NCI-H510A (cell line): ENCODE measurements at regions not wholly inside any gene's neighbourhood (a gene's known extent, or its start where the extent isn't known, plus 50 kb on each side); places are given as distances from the start of the nearest gene placed in this dataset.
"Not testable (repeated sequence)": the region's sequence is repeated elsewhere in the genome, so short reads cannot be mapped to it uniquely, and the experiment has no call there.

Experiments
- DNase-seq: peaks from one replicate; lab custom pipeline; 2025; lab: John Stamatoyannopoulos, UW

GRCh38 chr18:33854086-33854826 is 276.2 kb downstream of the ASXL3 start:
- no peak for DNase-seq

GRCh38 chr18:33853187-33853586 is 275.2 kb downstream of the ASXL3 start:
- no peak for DNase-seq

GRCh38 chr18:33851546-33852078 is 273.6 kb downstream of the ASXL3 start:
- no peak for DNase-seq

- DNase-seq, result no peak
Observed at GRCh38 chr18:33849731-33850130, 271.7 kb downstream of the ASXL3 start.

- DNase-seq, result no peak
Observed at GRCh38 chr18:33844232-33844631, 266.2 kb downstream of the ASXL3 start.

- no peak for DNase-seq
Observed at GRCh38 chr18:33841221-33841967, 263.4 kb downstream of the ASXL3 start.

- DNase-seq, result no peak
Observed at GRCh38 chr18:33840212-33840593, 262.2 kb downstream of the ASXL3 start.

- DNase-seq, result peak; percentile 61
Observed at GRCh38 chr18:33839452-33840211, 261.6 kb downstream of the ASXL3 start.

- no peak for DNase-seq
Observed at GRCh38 chr18:33838054-33838453, 260.0 kb downstream of the ASXL3 start.

- peak; percentile 43 for DNase-seq
Observed at GRCh38 chr18:33837191-33837590, 259.2 kb downstream of the ASXL3 start.

GRCh38 chr18:33836564-33836963 is 258.5 kb downstream of the ASXL3 start:
- DNase-seq, result peak; percentile 65

GRCh38 chr18:33835419-33835818 is 257.4 kb downstream of the ASXL3 start:
- peak; percentile 65 for DNase-seq

- DNase-seq, result no peak
Observed at GRCh38 chr18:33833842-33834241, 255.8 kb downstream of the ASXL3 start.

- no peak for DNase-seq
Observed at GRCh38 chr18:33831424-33831823, 253.4 kb downstream of the ASXL3 start.

GRCh38 chr18:33830213-33830612 is 252.2 kb downstream of the ASXL3 start:
- no peak for DNase-seq

- no peak for DNase-seq
Observed at GRCh38 chr18:33828949-33829348, 250.9 kb downstream of the ASXL3 start.

GRCh38 chr18:33826151-33826550 is 248.1 kb downstream of the ASXL3 start:
- peak; percentile 46 for DNase-seq

GRCh38 chr18:33821503-33821902 is 243.5 kb downstream of the ASXL3 start:
- no peak for DNase-seq

GRCh38 chr18:33820517-33821371 is 242.7 kb downstream of the ASXL3 start:
- DNase-seq, result no peak

- not testable (repeated sequence) for DNase-seq
Observed at GRCh38 chr18:33819692-33820343, 241.8 kb downstream of the ASXL3 start.

- no peak for DNase-seq
Observed at GRCh38 chr18:33818145-33818544, 240.1 kb downstream of the ASXL3 start.
